ENCODE measurements at regions not wholly inside any gene's neighbourhood (a gene's known extent, or its start where the extent isn't known, plus 50 kb on each side); places are given as distances from the start of the nearest gene placed in this dataset.

GRCh38 chr4:183374950-183375555 lies 52.8 kb upstream of the CLDN24 start (continued):
- TF ChIP-seq DZIP1 (CRISPR knock-in tag; IDR thresholded peaks at IDR 0.05), result no peak

GRCh38 chr4:183376381-183376780 lies 54.2 kb upstream of the CLDN24 start:
- CTCF ChIA-PET (ENCODE audit: low intra/inter-chr PET ratio, low total read pairs), result no interaction called here
- Histone ChIP-seq H3K4me2 (ENCODE audit: low read depth, low read length) (no peak overlapping the region), H3K27ac (ENCODE audit: extremely low read length, insufficient read depth, low read length) (no peak overlapping the region), H3K79me2 (ENCODE audit: insufficient read depth, low read length) (no peaks in the 10 kb centered on the region), H2AFZ (ENCODE audit: low read length) (no peak overlapping the region), H3K9ac (ENCODE audit: insufficient read depth, low read depth, low read length) (no peak overlapping the region), H3K27me3 (ENCODE audit: control insufficient read depth in 1 of 2, insufficient read depth in 2 of 2, low read length in 2 of 2) (peaks cover 0 to 2% of the 10 kb centered on the region in 2 experiments; a peak in 1 of 5 replicates), H3K4me3 (replicated peaks in 1 of 3; ENCODE audit: insufficient read depth in 1 of 3, low read depth in 2 of 3, low read length in 3 of 3) (no peak overlapping the region), H3K36me3 (replicated peaks in 1 of 2; ENCODE audit: control insufficient read depth in 1 of 2, insufficient read depth in 2 of 2, low read length in 2 of 2) (no peaks in the 10 kb centered on the region), H3K4me1 (ENCODE audit: insufficient read depth, low read length) (no peaks in the 10 kb centered on the region), H3K9me3 (ENCODE audit: low read length) (peaks cover 16% of the 10 kb centered on the region), H4K20me1 (ENCODE audit: insufficient read depth, low read length) (no peaks in the 10 kb centered on the region)
- DNase-seq (ENCODE audit: low spot score) (no peak), FAIRE-seq (no peak), ATAC-seq (no peak)
- no peak for TF ChIP-seq ZNF672 (CRISPR knock-in tag; IDR thresholded peaks at IDR 0.05)
- no peak for TF ChIP-seq RFX5 (IDR thresholded peaks at IDR 0.05; ENCODE audit: low read depth, low read length)
- POLR2A ChIA-PET, result no interaction called here
- BruUV-seq (replicated peaks), result no TSS peak
- WGBS (ENCODE audit: low lambda C conversion rate), result 61% methylated on average over 21 of the region's 21 CpGs
- in situ Hi-C loops (cut with HindIII; ENCODE audit: extremely low pct_ligation_motif_present, low pct_unique_long_range_greater_than_20kb), result no loop called here
- intact Hi-C loops (cut with micrococcal nuclease; ENCODE audit: unreplicated experiment), result no loop called here

GRCh38 chr4:183377491-183377890 lies 55.3 kb upstream of the CLDN24 start:
- H3K4me2 ChIP-seq (ENCODE audit: low read depth, low read length), result no peak overlapping the region
- BruUV-seq (replicated peaks), result no TSS peak
- H4K20me1 ChIP-seq (ENCODE audit: insufficient read depth, low read length), result no peaks in the 10 kb centered on the region
- no peak overlapping the region for H2AFZ ChIP-seq (ENCODE audit: low read length)
- H3K79me2 ChIP-seq (ENCODE audit: insufficient read depth, low read length), result no peaks in the 10 kb centered on the region
- no peak overlapping the region for H3K4me3 ChIP-seq (replicated peaks in 1 of 3; ENCODE audit: insufficient read depth in 1 of 3, low read depth in 2 of 3, low read length in 3 of 3)
- CTCF ChIA-PET (ENCODE audit: low intra/inter-chr PET ratio, low total read pairs), result no interaction called here
- 63% methylated on average over 3 of the region's 5 CpGs for WGBS (ENCODE audit: low lambda C conversion rate)
- no peak for FAIRE-seq
- POLR2A ChIA-PET, result no interaction called here
- in situ Hi-C loops (cut with HindIII; ENCODE audit: extremely low pct_ligation_motif_present, low pct_unique_long_range_greater_than_20kb) (no loop called here), intact Hi-C loops (cut with micrococcal nuclease; ENCODE audit: unreplicated experiment) (no loop called here)
- DNase-seq (ENCODE audit: low spot score), result no peak
- peaks cover 0 to 2% of the 10 kb centered on the region in 2 experiments; a peak in 1 of 5 replicates for H3K27me3 ChIP-seq (ENCODE audit: control insufficient read depth in 1 of 2, insufficient read depth in 2 of 2, low read length in 2 of 2)
- peaks cover 16% of the 10 kb centered on the region for H3K9me3 ChIP-seq (ENCODE audit: low read length)
- no peak for ATAC-seq
- H3K4me1 ChIP-seq (ENCODE audit: insufficient read depth, low read length), result no peaks in the 10 kb centered on the region
- H3K36me3 ChIP-seq (replicated peaks in 1 of 2; ENCODE audit: control insufficient read depth in 1 of 2, insufficient read depth in 2 of 2, low read length in 2 of 2), result no peaks in the 10 kb centered on the region
- H3K9ac ChIP-seq (ENCODE audit: insufficient read depth, low read depth, low read length), result no peak overlapping the region
- H3K27ac ChIP-seq (ENCODE audit: extremely low read length, insufficient read depth, low read length), result no peak overlapping the region
- TF ChIP-seq, protein P1, sequence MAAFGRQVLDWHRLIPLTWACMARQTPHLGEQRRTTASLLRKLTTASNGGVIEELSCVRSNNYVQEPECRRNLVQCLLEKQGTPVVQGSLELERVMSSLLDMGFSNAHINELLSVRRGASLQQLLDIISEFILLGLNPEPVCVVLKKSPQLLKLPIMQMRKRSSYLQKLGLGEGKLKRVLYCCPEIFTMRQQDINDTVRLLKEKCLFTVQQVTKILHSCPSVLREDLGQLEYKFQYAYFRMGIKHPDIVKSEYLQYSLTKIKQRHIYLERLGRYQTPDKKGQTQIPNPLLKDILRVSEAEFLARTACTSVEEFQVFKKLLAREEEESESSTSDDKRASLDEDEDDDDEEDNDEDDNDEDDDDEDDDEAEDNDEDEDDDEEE (CRISPR knock-in tag; IDR thresholded peaks at IDR 0.05), result no peak
- no peak for TF ChIP-seq SAP130 (CRISPR knock-in tag; IDR thresholded peaks at IDR 0.05; ENCODE audit: low read depth)
- no peak for TF ChIP-seq RAD51 (IDR thresholded peaks at IDR 0.05; ENCODE audit: borderline replicate concordance)
- no peak for TF ChIP-seq ZNF296 (CRISPR knock-in tag; conservative IDR thresholded peaks at IDR 0.05)
- no peak for TF ChIP-seq RBM22 (optimal IDR thresholded peaks at IDR 0.05; ENCODE audit: low read length)
- no peak for TF ChIP-seq ZNF431 (CRISPR knock-in tag; IDR thresholded peaks at IDR 0.05; ENCODE audit: borderline replicate concordance, low read depth)
- no peak for TF ChIP-seq MTF1 (CRISPR knock-in tag; IDR thresholded peaks at IDR 0.05)
- TF ChIP-seq ZNF329 (CRISPR knock-in tag; IDR thresholded peaks at IDR 0.05; ENCODE audit: low read depth), result no peak
- TF ChIP-seq NFKB2 (CRISPR knock-in tag; IDR thresholded peaks at IDR 0.05; ENCODE audit: borderline replicate concordance), result no peak
- no peak for TF ChIP-seq ZNF503 (CRISPR knock-in tag; IDR thresholded peaks at IDR 0.05)

All from HepG2 (cell line).